HepG2 (cell line): ENCODE measurements at regions not wholly inside any gene's neighbourhood (a gene's known extent, or its start where the extent isn't known, plus 50 kb on each side); places are given as distances from the start of the nearest gene placed in this dataset.

ENCODE experiments used
- ATAC-seq: fragments of 200-7000 bp; cut with Tn5 transposase; 3 replicates; pipeline ENCODE4 v1.9.1; 2020; ENCODE audit warnings: mild to moderate bottlenecking, moderate library complexity
- BruUV-seq: library from RNA; stranded (reverse); fragments of 400-500 nt; replicated peaks from 2 replicates; lab custom pipeline; 2021; lab: Mats Ljungman, UMichigan
- CTCF ChIA-PET: fragments of 300-600 bp; formaldehyde crosslinking; extraction: SDS; loops from one replicate; lab custom pipeline; 2021; ENCODE audit warnings: low total read pairs, inconsistent platforms, low intra/inter-chr PET ratio; lab: Yijun Ruan, JAX
- POLR2A ChIA-PET: fragments of 350-600 bp; sonication (Branson Sonifier 250); formaldehyde crosslinking; loops from one replicate; lab custom pipeline; 2020; ENCODE audit warnings: antibody characterized with exemption, inconsistent platforms; lab: Yijun Ruan, JAX
- DNase-seq: peaks from one replicate; pipeline ENCODE4 v3.0.0-alpha.2; 2015; ENCODE audit warnings: low spot score
- FAIRE-seq: peaks from 3 replicates; lab custom pipeline; 2011; peaks lifted over from hg19 to GRCh38; lab: Jason Lieb, UNC
- H2AFZ ChIP-seq: one replicate; pipeline ENCODE4 v1.6.1; 2011; ENCODE audit warnings: low read length, inconsistent platforms
- H3K27ac ChIP-seq: fragments of 300-600 bp; 3 replicates; pipeline ENCODE4 v1.8.0; 2011; ENCODE audit warnings: mixed run types, mild to moderate bottlenecking, mixed read lengths, low read length, inconsistent platforms; ENCODE audit not compliant: insufficient read depth; ENCODE audit errors: extremely low read length
- H3K27me3 ChIP-seq, 2 experiments: fragments of 200-600 bp in 1 of 2; 2 replicates in 1 of 2; 3 replicates in 1 of 2; pipeline versions ENCODE4 v1.6.0 to v1.8.0; 2011; ENCODE audit warnings: low read length in 2 of 2, mild to moderate bottlenecking in 2 of 2, moderate library complexity in 2 of 2, inconsistent platforms in 1 of 2; ENCODE audit not compliant: insufficient read depth in 2 of 2, control insufficient read depth in 1 of 2
- H3K36me3 ChIP-seq, 2 experiments: fragments of 200-600 bp in 1 of 2; replicated peaks in 1 of 2; 2 replicates in 1 of 2; 3 replicates in 1 of 2; pipeline versions ENCODE4 v1.5.1 to v1.8.0; 2011; ENCODE audit warnings: low read length in 2 of 2, inconsistent platforms in 1 of 2; ENCODE audit not compliant: insufficient read depth in 2 of 2, control insufficient read depth in 1 of 2
- H3K4me1 ChIP-seq: 2 replicates; pipeline ENCODE4 v1.5.1; 2012; ENCODE audit warnings: low read length, inconsistent platforms; ENCODE audit not compliant: insufficient read depth
- H3K4me2 ChIP-seq: 2 replicates; pipeline ENCODE4 v1.6.0; 2011; ENCODE audit warnings: low read depth, low read length, inconsistent platforms
- H3K4me3 ChIP-seq, 3 experiments: fragments of 200-600 bp in 1 of 3; sonication (generic), shearing (Covaris generic) in 1 of 3; replicated peaks in 1 of 3; 2 replicates each; pipeline ENCODE4 v1.5.1; 2011 to 2016; ENCODE audit warnings: low read length in 3 of 3, inconsistent platforms in 2 of 3, low read depth in 2 of 3, mild to moderate bottlenecking in 2 of 3, control low read depth in 1 of 3, mixed read lengths in 1 of 3; ENCODE audit not compliant: insufficient read depth in 1 of 3
- H3K79me2 ChIP-seq: one replicate; pipeline ENCODE4 v1.6.1; 2011; ENCODE audit warnings: low read length, inconsistent platforms; ENCODE audit not compliant: insufficient read depth
- H3K9ac ChIP-seq: 2 replicates; pipeline ENCODE4 v1.6.0; 2011; ENCODE audit warnings: mild to moderate bottlenecking, low read depth, low read length, inconsistent platforms; ENCODE audit not compliant: insufficient read depth
- H3K9me3 ChIP-seq: 2 replicates; pipeline ENCODE4 v1.5.1; 2012; ENCODE audit warnings: mild to moderate bottlenecking, low read length
- H4K20me1 ChIP-seq: 2 replicates; pipeline ENCODE4 v1.6.0; 2011; ENCODE audit warnings: inconsistent platforms, mild to moderate bottlenecking, low read length, moderate library complexity; ENCODE audit not compliant: insufficient read depth
- AKAP8 ChIP-seq: sonication (generic); formaldehyde crosslinking; IDR thresholded peaks from 2 replicates; pipeline ENCODE4 v1.5.1; 2020; ENCODE audit warnings: mild to moderate bottlenecking, missing genetic modification reagents
- FOXK1 ChIP-seq: sonication (generic); formaldehyde crosslinking; IDR thresholded peaks from 2 replicates; pipeline ENCODE4 v1.4.0; 2020; ENCODE audit warnings: low read depth, missing genetic modification reagents, borderline replicate concordance
- HNF4A ChIP-seq: sonication (generic); formaldehyde crosslinking; IDR thresholded peaks from 2 replicates; pipeline ENCODE4 v1.4.0; 2020; ENCODE audit warnings: missing genetic modification reagents
- MAZ ChIP-seq, 2 experiments: sonication (generic) in 1 of 2; formaldehyde crosslinking in 1 of 2; IDR thresholded peaks; 2 replicates each; pipeline versions ENCODE4 v1.5.0 to v1.6.1; 2012 to 2020; ENCODE audit warnings: low read depth in 2 of 2, mild to moderate bottlenecking in 2 of 2, borderline replicate concordance in 1 of 2, improper control_type of control experiment in 1 of 2, low read length in 1 of 2, missing genetic modification reagents in 1 of 2, moderate library complexity in 1 of 2
- RFX1 ChIP-seq: fragments of 450-650 bp; IDR thresholded peaks from 2 replicates; pipeline ENCODE4 v1.6.1; 2017
- TOE1 ChIP-seq: sonication (generic); formaldehyde crosslinking; IDR thresholded peaks from 2 replicates; pipeline ENCODE4 v1.4.0; 2020; ENCODE audit warnings: mild to moderate bottlenecking, missing genetic modification reagents
- ZNF207 ChIP-seq: fragments of 450-650 bp; IDR thresholded peaks from 2 replicates; pipeline ENCODE4 v1.6.1; 2016; ENCODE audit warnings: antibody characterized with exemption, borderline replicate concordance
- ZNF614 ChIP-seq: IDR thresholded peaks from 2 replicates; pipeline ENCODE4 v1.6.1; 2018; ENCODE audit warnings: missing biosample characterization, missing genetic modification reagents, inconsistent platforms, borderline replicate concordance
- ZNF660 ChIP-seq: sonication (generic); formaldehyde crosslinking; IDR thresholded peaks from 2 replicates; pipeline ENCODE4 v1.5.1; 2020; ENCODE audit warnings: mild to moderate bottlenecking, low read depth, missing genetic modification reagents, borderline replicate concordance
- ZSCAN20 ChIP-seq: sonication (generic); formaldehyde crosslinking; IDR thresholded peaks from 2 replicates; pipeline ENCODE4 v1.4.0; 2020; ENCODE audit warnings: missing genetic modification reagents, mild to moderate bottlenecking, borderline replicate concordance
- WGBS: methylation state at CpG from one replicate; pipeline ENCODE4 v1.1.6; 2017; ENCODE audit warnings: low lambda C conversion rate; 5-methylcytosine and 5-hydroxymethylcytosine counted together
- in situ Hi-C: cut with HindIII; loops from 2 replicates; pipeline ENCODE4 v1.10.0; 2017; ENCODE audit warnings: low pct_unique_long_range_greater_than_20kb; ENCODE audit not compliant: extremely low pct_ligation_motif_present
- intact Hi-C: fragments of 100-400 bp; cut with micrococcal nuclease; formaldehyde crosslinking; loops from one replicate; pipeline ENCODE4 v1.10.0; 2022; ENCODE audit not compliant: unreplicated experiment
- TF ChIP-seq, protein P1 (sequence below): sonication (generic); formaldehyde crosslinking; IDR thresholded peaks from 2 replicates; pipeline ENCODE4 v1.4.0; 2020; ENCODE audit warnings: low read depth, missing genetic modification reagents
- TF ChIP-seq, protein P2 (sequence below): sonication (generic); formaldehyde crosslinking; IDR thresholded peaks from 2 replicates; pipeline ENCODE4 v1.9.0; 2021; ENCODE audit warnings: missing genetic modification reagents, borderline replicate concordance
- TF ChIP-seq, protein P3 (sequence below): sonication (generic); formaldehyde crosslinking; IDR thresholded peaks from 2 replicates; pipeline ENCODE4 v1.4.0; 2020; ENCODE audit warnings: mild to moderate bottlenecking, low read depth, missing genetic modification reagents

DNA sequence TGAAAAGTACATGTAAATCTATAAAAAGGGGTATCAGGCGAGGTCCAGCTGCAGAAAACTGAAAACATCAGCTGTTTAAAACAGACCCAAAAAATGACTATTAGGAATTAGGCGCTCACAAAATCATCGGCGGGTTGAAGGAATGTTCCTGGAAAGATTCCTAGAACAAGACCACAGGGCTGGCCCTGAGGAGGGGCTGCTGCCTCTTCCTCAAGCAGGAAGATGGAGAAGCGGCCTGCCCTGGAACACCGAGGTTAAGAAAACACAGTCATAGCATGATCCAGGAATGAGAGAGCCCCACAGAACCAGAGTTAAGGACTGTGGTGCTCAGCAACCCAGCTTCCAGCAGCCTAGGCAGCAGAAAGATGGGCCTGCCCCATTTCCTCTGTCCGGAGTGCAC, 78.4 kb downstream of the C11orf91 start:
- H3K4me2 ChIP-seq, result no peak overlapping the region
- H3K4me1 ChIP-seq, result no peaks in the 10 kb centered on the region
- in situ Hi-C loops (no loop called here), intact Hi-C loops (no loop called here)
- H3K9ac ChIP-seq, result no peak overlapping the region
- peaks cover 0 to 23% of the 10 kb centered on the region in 2 experiments; a peak in 2 of 5 replicates for H3K27me3 ChIP-seq
- ATAC-seq (no peak), DNase-seq (no peak), FAIRE-seq (no peak)
- H3K4me3 ChIP-seq, result no peak overlapping the region
- H4K20me1 ChIP-seq, result no peaks in the 10 kb centered on the region
- 40% methylated on average over 7 of the region's 7 CpGs for WGBS
- no peaks in the 10 kb centered on the region for H3K36me3 ChIP-seq
- ChIA-PET CTCF (no interaction called here), POLR2A (no interaction called here)
- no peak overlapping the region for H3K27ac ChIP-seq
- no peaks in the 10 kb centered on the region for H3K79me2 ChIP-seq
- H2AFZ ChIP-seq, result no peak overlapping the region
- no peaks in the 10 kb centered on the region for H3K9me3 ChIP-seq
- no TSS peak for BruUV-seq
- TF ChIP-seq ZNF207 (no peak), HNF4A (CRISPR knock-in tag) (no peak), ZNF660 (CRISPR knock-in tag) (no peak), ZSCAN20 (CRISPR knock-in tag) (no peak), FOXK1 (no peak), AKAP8 (CRISPR knock-in tag) (no peak), TOE1 (CRISPR knock-in tag) (no peak), ZNF614 (CRISPR knock-in tag) (no peak), RFX1 (no peak), MAZ (IDR thresholded peaks at IDR 0.05; ENCODE audit: borderline replicate concordance, low read depth, low read length) (no peak), MAZ (CRISPR knock-in tag; IDR thresholded peaks at IDR 0.05; ENCODE audit: low read depth) (no peak)
- TF ChIP-seq, protein P1, sequence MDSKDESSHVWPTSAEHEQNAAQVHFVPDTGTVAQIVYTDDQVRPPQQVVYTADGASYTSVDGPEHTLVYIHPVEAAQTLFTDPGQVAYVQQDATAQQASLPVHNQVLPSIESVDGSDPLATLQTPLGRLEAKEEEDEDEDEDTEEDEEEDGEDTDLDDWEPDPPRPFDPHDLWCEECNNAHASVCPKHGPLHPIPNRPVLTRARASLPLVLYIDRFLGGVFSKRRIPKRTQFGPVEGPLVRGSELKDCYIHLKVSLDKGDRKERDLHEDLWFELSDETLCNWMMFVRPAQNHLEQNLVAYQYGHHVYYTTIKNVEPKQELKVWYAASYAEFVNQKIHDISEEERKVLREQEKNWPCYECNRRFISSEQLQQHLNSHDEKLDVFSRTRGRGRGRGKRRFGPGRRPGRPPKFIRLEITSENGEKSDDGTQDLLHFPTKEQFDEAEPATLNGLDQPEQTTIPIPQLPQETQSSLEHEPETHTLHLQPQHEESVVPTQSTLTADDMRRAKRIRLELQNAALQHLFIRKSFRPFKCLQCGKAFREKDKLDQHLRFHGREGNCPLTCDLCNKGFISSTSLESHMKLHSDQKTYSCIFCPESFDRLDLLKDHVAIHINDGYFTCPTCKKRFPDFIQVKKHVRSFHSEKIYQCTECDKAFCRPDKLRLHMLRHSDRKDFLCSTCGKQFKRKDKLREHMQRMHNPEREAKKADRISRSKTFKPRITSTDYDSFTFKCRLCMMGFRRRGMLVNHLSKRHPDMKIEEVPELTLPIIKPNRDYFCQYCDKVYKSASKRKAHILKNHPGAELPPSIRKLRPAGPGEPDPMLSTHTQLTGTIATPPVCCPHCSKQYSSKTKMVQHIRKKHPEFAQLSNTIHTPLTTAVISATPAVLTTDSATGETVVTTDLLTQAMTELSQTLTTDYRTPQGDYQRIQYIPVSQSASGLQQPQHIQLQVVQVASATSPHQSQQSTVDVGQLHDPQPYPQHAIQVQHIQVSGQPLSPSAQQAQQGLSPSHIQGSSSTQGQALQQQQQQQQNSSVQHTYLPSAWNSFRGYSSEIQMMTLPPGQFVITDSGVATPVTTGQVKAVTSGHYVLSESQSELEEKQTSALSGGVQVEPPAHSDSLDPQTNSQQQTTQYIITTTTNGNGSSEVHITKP (CRISPR knock-in tag), result no peak
- TF ChIP-seq, protein P2, sequence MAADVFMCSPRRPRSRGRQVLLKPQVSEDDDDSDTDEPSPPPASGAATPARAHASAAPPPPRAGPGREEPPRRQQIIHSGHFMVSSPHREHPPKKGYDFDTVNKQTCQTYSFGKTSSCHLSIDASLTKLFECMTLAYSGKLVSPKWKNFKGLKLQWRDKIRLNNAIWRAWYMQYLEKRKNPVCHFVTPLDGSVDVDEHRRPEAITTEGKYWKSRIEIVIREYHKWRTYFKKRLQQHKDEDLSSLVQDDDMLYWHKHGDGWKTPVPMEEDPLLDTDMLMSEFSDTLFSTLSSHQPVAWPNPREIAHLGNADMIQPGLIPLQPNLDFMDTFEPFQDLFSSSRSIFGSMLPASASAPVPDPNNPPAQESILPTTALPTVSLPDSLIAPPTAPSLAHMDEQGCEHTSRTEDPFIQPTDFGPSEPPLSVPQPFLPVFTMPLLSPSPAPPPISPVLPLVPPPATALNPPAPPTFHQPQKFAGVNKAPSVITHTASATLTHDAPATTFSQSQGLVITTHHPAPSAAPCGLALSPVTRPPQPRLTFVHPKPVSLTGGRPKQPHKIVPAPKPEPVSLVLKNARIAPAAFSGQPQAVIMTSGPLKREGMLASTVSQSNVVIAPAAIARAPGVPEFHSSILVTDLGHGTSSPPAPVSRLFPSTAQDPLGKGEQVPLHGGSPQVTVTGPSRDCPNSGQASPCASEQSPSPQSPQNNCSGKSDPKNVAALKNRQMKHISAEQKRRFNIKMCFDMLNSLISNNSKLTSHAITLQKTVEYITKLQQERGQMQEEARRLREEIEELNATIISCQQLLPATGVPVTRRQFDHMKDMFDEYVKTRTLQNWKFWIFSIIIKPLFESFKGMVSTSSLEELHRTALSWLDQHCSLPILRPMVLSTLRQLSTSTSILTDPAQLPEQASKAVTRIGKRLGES (CRISPR knock-in tag), result no peak
- TF ChIP-seq, protein P3, sequence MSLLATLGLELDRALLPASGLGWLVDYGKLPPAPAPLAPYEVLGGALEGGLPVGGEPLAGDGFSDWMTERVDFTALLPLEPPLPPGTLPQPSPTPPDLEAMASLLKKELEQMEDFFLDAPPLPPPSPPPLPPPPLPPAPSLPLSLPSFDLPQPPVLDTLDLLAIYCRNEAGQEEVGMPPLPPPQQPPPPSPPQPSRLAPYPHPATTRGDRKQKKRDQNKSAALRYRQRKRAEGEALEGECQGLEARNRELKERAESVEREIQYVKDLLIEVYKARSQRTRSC (CRISPR knock-in tag), result no peak
